Tibial artery (tissue), 4 donors: ENCODE measurements at regions not wholly inside any gene's neighbourhood (a gene's known extent, or its start where the extent isn't known, plus 50 kb on each side); places are given as distances from the start of the nearest gene placed in this dataset.

Experiments used
- DNase-seq, 2 donors: peaks; one replicate each; pipeline ENCODE4 v3.0.0-alpha.2; 2019
- H3K27ac ChIP-seq, 2 donors: fragments of 200-600 bp; sonication (generic) in 1 of 2; 1 replicate in 1 of 2; 2 replicates in 1 of 2; pipeline ENCODE4 v1.5.1; 2018 to 2019; ENCODE audit warnings: mild to moderate bottlenecking in 1 of 2
- H3K27me3 ChIP-seq, 2 donors: fragments of 200-600 bp; sonication (generic) in 1 of 2; one replicate each; pipeline versions ENCODE4 v1.5.1 to v1.6.0; 2016 to 2019
- H3K36me3 ChIP-seq, 3 donors: fragments of 200-600 bp; sonication (generic) in 2 of 3; one replicate each; pipeline ENCODE4 v1.5.1; 2016 to 2019; ENCODE audit warnings: mild to moderate bottlenecking in 2 of 3
- H3K4me1 ChIP-seq, 4 donors: fragments of 200-600 bp; sonication (generic) in 2 of 4; 1 replicate in 3 of 4; 2 replicates in 1 of 4; pipeline ENCODE4 v1.5.1; 2016 to 2019
- H3K4me3 ChIP-seq, 2 donors: fragments of 200-600 bp; sonication (generic) in 1 of 2; 1 replicate in 1 of 2; 2 replicates in 1 of 2; pipeline ENCODE4 v1.5.1; 2018 to 2019; ENCODE audit warnings: mild to moderate bottlenecking in 2 of 2
- H3K9me3 ChIP-seq, 3 donors: fragments of 200-600 bp; sonication (generic) in 1 of 3; one replicate each; pipeline ENCODE4 v1.5.1; 2016 to 2019
- CTCF ChIP-seq, 2 experiments: fragments of 200-600 bp in 1 of 2; fragments of 450-650 bp in 1 of 2; IDR thresholded peaks; one replicate each; pipeline ENCODE4 v1.5.1; 2017 to 2019; ENCODE audit warnings: antibody characterized with exemption in 2 of 2, mild to moderate bottlenecking in 1 of 2, moderate library complexity in 1 of 2
- intact Hi-C: fragments of 100-400 bp; cut with DNase I; formaldehyde crosslinking; loops from one replicate; pipeline ENCODE4 v1.15.0; 2023; ENCODE audit warnings: low total_unique reads

GRCh38 chr3:182683453-182683852 lies 109.9 kb upstream of the ATP11B start:
- H3K27me3 ChIP-seq: peaks cover 0 to 46% of the 10 kb centered on the region in 2 donors
- H3K4me1 ChIP-seq: peaks cover 0 to 16% (median 13%) of the 10 kb centered on the region in 4 donors
- H3K4me3 ChIP-seq: peak overlapping the region in 1 of 2 donors; percentile 65
- H3K27ac ChIP-seq: no peak overlapping the region
- peak; percentile 47 to 72 for DNase-seq
- no peaks in the 10 kb centered on the region for H3K9me3 ChIP-seq
- H3K36me3 ChIP-seq: no peaks in the 10 kb centered on the region
- peak; percentile 74 to 85 for TF ChIP-seq CTCF (IDR thresholded peaks at IDR 0.05)
- intact Hi-C loops: no loop called here

DNA sequence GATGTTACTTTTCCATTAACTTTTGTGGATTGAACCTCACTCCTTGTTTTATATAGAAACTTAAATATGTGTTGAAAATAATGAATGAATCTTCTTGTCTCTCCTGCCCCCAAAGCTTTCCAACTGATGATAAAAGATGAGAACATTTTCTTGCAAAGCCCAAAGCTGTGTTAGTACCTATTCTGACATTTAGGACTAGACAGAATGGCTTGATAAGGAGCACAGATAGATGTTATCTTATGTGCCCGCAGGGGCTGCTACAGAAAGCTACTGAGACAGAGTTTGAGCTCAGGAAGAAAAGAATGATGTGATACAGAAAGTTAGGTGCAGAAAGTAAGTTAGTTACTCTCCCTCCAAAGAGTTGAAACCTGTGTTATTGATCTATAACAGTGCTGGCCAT lies 109.4 kb upstream of the ATP11B start:
- Histone ChIP-seq H3K27me3 (peaks cover 0 to 46% of the 10 kb centered on the region in 2 donors), H3K27ac (no peak overlapping the region), H3K4me1 (peaks cover 0 to 16% (median 13%) of the 10 kb centered on the region in 4 donors), H3K4me3 (no peak overlapping the region), H3K9me3 (no peaks in the 10 kb centered on the region), H3K36me3 (no peaks in the 10 kb centered on the region)
- intact Hi-C loops: no loop called here
- no peak for DNase-seq
- no peak for TF ChIP-seq CTCF (IDR thresholded peaks at IDR 0.05)

GRCh38 chr3:182686033-182686886 lies 107.0 kb upstream of the ATP11B start:
- H3K36me3 ChIP-seq: no peaks in the 10 kb centered on the region
- peaks cover 0 to 16% (median 13%) of the 10 kb centered on the region in 4 donors for H3K4me1 ChIP-seq
- TF ChIP-seq CTCF (IDR thresholded peaks at IDR 0.05): no peak
- H3K27ac ChIP-seq: no peak overlapping the region
- no peaks in the 10 kb centered on the region for H3K9me3 ChIP-seq
- DNase-seq: no peak
- intact Hi-C loops: loop anchor here (5.0 kb wide), 1 partner anchor 974 kb away; the partner anchor contains the start of gene SOX2
- H3K27me3 ChIP-seq: peaks cover 0 to 46% of the 10 kb centered on the region in 2 donors
- H3K4me3 ChIP-seq: no peak overlapping the region

DNA sequence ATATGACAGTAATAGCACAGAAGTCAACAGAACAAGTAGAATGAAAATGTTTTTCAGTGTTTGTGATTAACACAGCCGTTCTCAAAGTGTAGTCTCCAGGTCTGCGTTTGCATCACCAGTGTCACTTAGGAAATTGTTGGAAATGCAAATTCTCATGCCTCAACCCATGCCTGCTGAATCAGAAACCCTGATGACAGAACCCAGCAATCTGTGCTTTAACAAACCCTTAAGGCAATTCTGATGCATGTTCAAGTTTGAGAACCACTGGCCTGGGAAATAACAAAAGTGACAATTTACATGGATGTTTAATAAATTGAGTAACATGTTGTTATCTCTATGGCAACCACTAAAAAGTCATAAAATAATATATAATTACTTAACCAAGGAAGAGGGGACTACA lies 103.1 kb upstream of the ATP11B start:
- no peaks in the 10 kb centered on the region for H3K4me1 ChIP-seq
- intact Hi-C loops: no loop called here
- H3K4me3 ChIP-seq: no peak overlapping the region
- no peaks in the 10 kb centered on the region for H3K36me3 ChIP-seq
- no peaks in the 10 kb centered on the region for H3K9me3 ChIP-seq
- no peak overlapping the region for H3K27ac ChIP-seq
- DNase-seq: no peak
- H3K27me3 ChIP-seq: peaks cover 0 to 26% of the 10 kb centered on the region in 2 donors
- TF ChIP-seq CTCF (IDR thresholded peaks at IDR 0.05): no peak

- DNase-seq: no peak
- TF ChIP-seq CTCF (IDR thresholded peaks at IDR 0.05): no peak
- H3K4me3 ChIP-seq: no peak overlapping the region
- no peaks in the 10 kb centered on the region for H3K9me3 ChIP-seq
- no peak overlapping the region for H3K27ac ChIP-seq
- no peaks in the 10 kb centered on the region for H3K36me3 ChIP-seq
- H3K4me1 ChIP-seq: no peaks in the 10 kb centered on the region
- intact Hi-C loops: no loop called here
- peaks cover 0 to 14% of the 10 kb centered on the region in 2 donors for H3K27me3 ChIP-seq
Observed at GRCh38 chr3:182692021-182692420, 101.3 kb upstream of the ATP11B start.
